GM18909 (cell line): ENCODE measurements at regions not wholly inside any gene's neighbourhood (a gene's known extent, or its start where the extent isn't known, plus 50 kb on each side); places are given as distances from the start of the nearest gene placed in this dataset.

Experiments
- ATAC-seq: cut with Tn5 transposase; IDR thresholded peaks from one replicate; pipeline ENCODE4 v1.9.1; 2021; ENCODE audit warnings: mild to moderate bottlenecking; ENCODE audit not compliant: unreplicated experiment, poor library complexity

- ATAC-seq = no peak
Measured at GRCh38 chr5:121693864-121694263, 157.8 kb upstream of the FTMT start.

GRCh38 chr5:121695307-121695706 lies 156.4 kb upstream of the FTMT start:
- no peak for ATAC-seq

- no peak for ATAC-seq
Measured at GRCh38 chr5:121698690-121699089, 153.0 kb upstream of the FTMT start.

DNA sequence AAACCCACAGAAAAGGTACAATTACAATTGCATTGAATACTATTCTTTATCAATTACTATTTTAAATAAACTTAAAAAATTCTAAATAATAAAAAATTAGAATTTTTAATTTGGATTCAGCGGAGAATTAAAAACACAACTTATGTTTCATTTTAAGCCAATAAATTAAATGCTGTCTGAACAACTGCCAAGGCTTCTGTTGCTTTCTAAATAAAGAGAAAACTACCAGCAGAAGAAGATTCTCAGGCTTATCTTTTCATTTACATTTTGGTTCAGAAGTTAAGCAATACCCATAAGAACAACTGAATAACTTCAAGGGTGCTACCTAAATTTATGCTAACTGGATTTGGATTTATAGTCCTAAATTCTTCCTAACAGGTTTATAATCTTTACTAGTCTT lies 150.0 kb upstream of the FTMT start:
- no peak for ATAC-seq

- no peak for ATAC-seq
Measured at GRCh38 chr5:121702682-121703081, 149.0 kb upstream of the FTMT start.

GRCh38 chr5:121704291-121704690 lies 147.4 kb upstream of the FTMT start:
- no peak for ATAC-seq

DNA sequence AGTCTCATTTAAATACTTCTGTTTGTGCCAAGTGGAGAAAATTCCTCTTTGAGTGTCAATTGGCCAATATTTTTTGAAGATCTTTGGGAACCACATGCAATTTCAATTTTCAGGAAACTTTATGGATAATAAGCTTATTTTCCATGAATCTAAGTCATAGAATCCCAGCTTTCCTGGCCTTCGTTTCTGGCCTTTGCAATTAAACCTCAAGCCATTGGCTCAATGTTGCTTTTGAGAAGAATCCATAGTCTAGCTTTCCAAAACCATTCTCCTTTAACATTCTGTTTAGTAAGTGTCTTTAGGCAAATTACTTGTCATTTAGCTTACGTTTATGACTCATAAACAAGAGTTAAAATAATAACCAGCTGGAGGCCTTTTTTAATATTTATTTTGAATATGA lies 145.0 kb upstream of the FTMT start:
- no peak for ATAC-seq

DNA sequence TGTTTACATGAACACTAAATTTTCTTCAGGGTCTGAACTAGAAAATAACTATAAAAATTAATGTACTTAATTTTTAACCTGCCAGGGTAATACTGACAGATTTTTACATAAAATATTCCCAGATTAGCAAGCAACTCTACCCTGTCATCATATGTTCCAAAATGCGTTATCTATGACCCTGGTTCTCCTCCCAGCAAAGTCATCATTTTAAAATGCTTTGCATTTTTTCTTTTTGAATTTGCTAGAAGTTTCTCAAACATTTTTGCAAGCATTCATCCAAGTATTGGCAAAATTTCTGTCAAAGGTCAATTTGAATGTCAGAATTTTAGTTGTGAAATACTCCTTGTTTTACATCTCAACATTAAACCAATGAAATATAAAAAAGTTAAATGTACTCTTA lies 144.5 kb upstream of the FTMT start:
- no peak for ATAC-seq

DNA sequence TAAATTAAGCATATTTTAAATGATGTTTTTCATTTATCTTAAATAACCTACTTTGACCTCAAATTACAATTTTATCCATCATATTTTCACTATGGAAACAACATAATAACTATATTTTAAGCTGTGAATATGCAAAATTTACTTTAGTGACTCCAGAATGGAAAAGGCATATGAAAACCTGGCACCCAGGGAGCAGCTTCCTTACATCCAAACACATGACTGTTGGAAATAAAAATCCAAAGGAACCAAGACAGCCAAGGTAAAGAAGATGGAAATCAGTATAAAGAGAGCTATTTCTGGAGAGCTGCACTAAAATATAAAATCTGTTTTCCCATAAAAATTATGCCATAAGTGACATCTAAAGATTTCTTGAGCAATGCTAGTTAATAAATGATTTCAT lies 140.3 kb upstream of the FTMT start:
- ATAC-seq = no peak

- ATAC-seq = no peak
Measured at GRCh38 chr5:121719255-121719654, 132.4 kb upstream of the FTMT start.

- no peak for ATAC-seq
Measured at GRCh38 chr5:121725450-121725849, 126.2 kb upstream of the FTMT start.

DNA sequence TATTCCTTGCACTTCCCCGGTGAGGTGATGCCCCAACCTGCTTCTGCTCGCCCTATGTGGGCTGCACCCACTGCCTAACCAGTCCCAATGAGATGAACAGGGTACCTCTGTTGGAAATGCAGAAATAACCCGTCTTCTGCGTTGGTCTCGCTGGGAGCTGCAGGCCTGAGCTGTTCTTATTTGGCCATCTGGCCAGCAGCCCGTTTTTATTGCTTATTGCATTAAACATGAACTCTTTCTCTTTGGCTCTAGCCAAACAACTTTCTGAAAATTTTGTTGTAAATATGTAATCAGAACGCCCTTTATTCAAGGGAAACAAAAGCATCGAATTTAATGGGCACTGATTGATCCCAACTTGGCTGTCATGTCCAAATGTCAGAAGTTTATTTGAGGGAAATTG lies 124.7 kb upstream of the FTMT start:
- ATAC-seq = no peak

DNA sequence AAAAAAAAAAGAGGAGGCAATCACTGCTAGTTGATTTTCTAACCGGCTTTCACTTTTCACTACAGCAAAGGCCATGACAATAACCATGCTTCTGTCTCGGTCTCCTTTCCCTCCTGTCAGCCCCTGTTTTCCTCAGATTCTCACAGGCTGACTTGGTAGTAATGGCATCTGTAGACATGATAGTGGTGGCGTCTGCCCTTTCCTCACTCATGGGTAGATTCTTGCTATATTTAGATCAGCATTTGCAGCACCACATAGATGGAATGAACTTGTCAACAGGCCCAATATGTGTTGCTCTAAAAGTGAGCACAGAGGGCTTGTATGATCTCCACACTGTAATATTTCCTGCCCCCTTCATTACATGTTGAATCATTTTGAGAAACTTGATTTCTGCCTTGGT lies 120.3 kb upstream of the FTMT start:
- no peak for ATAC-seq

- ATAC-seq = no peak
Measured at GRCh38 chr5:121735618-121736017, 116.1 kb upstream of the FTMT start.

GRCh38 chr5:121737120-121737519 lies 114.6 kb upstream of the FTMT start:
- ATAC-seq = no peak

DNA sequence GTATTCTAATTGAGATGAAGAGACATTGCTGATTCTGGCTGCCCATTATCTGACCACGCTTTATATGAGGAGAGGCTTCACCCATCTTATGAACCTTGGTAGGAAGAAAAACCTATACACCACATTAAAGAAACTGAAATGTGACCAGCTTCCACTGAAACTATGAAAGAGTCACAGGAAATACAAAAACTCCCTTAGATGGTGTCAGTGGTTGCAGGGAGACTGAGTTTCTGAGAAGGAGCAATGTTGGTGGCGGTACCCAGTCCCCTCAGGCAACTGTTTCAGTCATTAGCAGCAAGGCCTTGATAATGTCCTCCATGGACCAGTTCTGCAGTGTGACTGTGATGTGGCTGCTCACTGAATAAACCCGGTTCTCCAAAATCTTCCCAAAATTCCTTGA lies 110.5 kb upstream of the FTMT start:
- no peak for ATAC-seq

DNA sequence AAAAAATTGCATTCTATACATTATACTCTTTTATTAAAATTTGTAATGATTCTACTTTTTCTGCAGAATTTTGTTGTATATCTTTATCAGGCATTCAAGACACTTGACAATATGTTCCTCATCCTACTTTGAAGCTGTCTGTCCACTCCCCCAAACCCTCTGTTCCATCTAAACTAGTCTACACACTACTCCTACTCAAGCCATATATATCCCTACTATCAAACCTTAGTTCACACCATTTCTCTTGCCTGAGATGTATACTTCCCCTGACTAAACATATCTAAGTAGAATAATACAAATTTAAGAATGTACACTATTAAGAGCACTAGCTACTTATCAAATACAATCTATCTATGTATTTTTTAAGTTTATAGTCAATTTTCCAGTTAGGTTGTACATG lies 107.1 kb upstream of the FTMT start:
- no peak for ATAC-seq

- no peak for ATAC-seq
Measured at GRCh38 chr5:121745407-121745806, 106.3 kb upstream of the FTMT start.

GRCh38 chr5:121746763-121747162 lies 104.9 kb upstream of the FTMT start:
- no peak for ATAC-seq

GRCh38 chr5:121748686-121749085 lies 103.0 kb upstream of the FTMT start:
- ATAC-seq = no peak

- no peak for ATAC-seq
Measured at GRCh38 chr5:121752149-121752548, 99.5 kb upstream of the FTMT start.

DNA sequence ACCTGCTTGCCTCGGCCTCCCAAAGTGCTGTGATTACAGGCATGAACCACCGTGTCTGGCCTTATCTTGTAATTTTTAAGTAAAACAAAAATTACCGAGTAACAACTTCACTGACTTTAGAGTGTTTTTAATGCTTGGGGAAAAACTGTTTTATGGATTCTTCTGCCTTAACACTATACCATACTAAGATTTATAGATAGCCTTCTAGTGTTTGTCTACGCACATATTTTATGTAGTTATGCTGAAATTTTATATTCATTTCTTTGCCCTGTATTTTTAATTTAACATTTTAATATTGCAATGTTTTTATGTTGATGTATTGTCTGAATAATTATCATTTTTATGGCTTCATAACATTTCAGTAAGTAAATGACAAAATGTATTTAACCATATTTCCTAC lies 96.4 kb upstream of the FTMT start:
- no peak for ATAC-seq

- no peak for ATAC-seq
Measured at GRCh38 chr5:121757753-121758152, 93.9 kb upstream of the FTMT start.
